C4-2B (cell line): ENCODE measurements at regions not wholly inside any gene's neighbourhood (a gene's known extent, or its start where the extent isn't known, plus 50 kb on each side); places are given as distances from the start of the nearest gene placed in this dataset.

ENCODE experiments used
- CTCF ChIP-seq: fragments of 450-650 bp; conservative IDR thresholded peaks from 2 replicates; pipeline ENCODE4 v1.5.1; 2017; ENCODE audit warnings: mild to moderate bottlenecking
- ZFX ChIP-seq: fragments of 450-650 bp; IDR thresholded peaks from 2 replicates; pipeline ENCODE4 v1.6.1; 2017

- TF ChIP-seq CTCF (no peak), ZFX (no peak)
Observed at GRCh38 chr3:145269106-145269505, 891.9 kb downstream of the PLOD2 start.
